ENCODE measurements at regions not wholly inside any gene's neighbourhood (a gene's known extent, or its start where the extent isn't known, plus 50 kb on each side); places are given as distances from the start of the nearest gene placed in this dataset.

- TF ChIP-seq BACH2 (CRISPR knock-in tag; IDR thresholded peaks at IDR 0.05; ENCODE audit: borderline replicate concordance) (no peak), TSHZ2 (CRISPR knock-in tag; IDR thresholded peaks at IDR 0.05) (no peak)
Measured at GRCh38 chr5:179408611-179409010, 63.4 kb upstream of the ADAMTS2 start (continued).

GRCh38 chr5:179407191-179408175 is 62.2 kb upstream of the ADAMTS2 start:
- no peak for TF ChIP-seq TCF4 (CRISPR knock-in tag; IDR thresholded peaks at IDR 0.05; ENCODE audit: borderline replicate concordance)
- no peak for TF ChIP-seq ZC3H10 (CRISPR knock-in tag; IDR thresholded peaks at IDR 0.05)
- no peak for TF ChIP-seq ZNF565 (CRISPR knock-in tag; conservative IDR thresholded peaks at IDR 0.05; ENCODE audit: low read depth)
- TF ChIP-seq CSDC2 (CRISPR knock-in tag; IDR thresholded peaks at IDR 0.05) = no peak
- no peak for TF ChIP-seq ZNF8 (CRISPR knock-in tag; IDR thresholded peaks at IDR 0.05)
- TF ChIP-seq PATZ1 (CRISPR knock-in tag; IDR thresholded peaks at IDR 0.05; ENCODE audit: borderline replicate concordance) = no peak
- TF ChIP-seq RARB (CRISPR knock-in tag; IDR thresholded peaks at IDR 0.05) = no peak
- TF ChIP-seq TSHZ2 (CRISPR knock-in tag; IDR thresholded peaks at IDR 0.05) = no peak
- no peak for TF ChIP-seq OSR1 (CRISPR knock-in tag; IDR thresholded peaks at IDR 0.05)
- no peak for TF ChIP-seq CSRNP3 (CRISPR knock-in tag; IDR thresholded peaks at IDR 0.05)
- TF ChIP-seq BACH2 (CRISPR knock-in tag; IDR thresholded peaks at IDR 0.05; ENCODE audit: borderline replicate concordance) = no peak
- TF ChIP-seq SNAI2 (CRISPR knock-in tag; IDR thresholded peaks at IDR 0.05) = no peak
- no peak for TF ChIP-seq ZFP30 (CRISPR knock-in tag; IDR thresholded peaks at IDR 0.05)
- no peak for TF ChIP-seq POU6F1 (CRISPR knock-in tag; IDR thresholded peaks at IDR 0.05; ENCODE audit: borderline replicate concordance, low read depth)
- TF ChIP-seq ESRRG (CRISPR knock-in tag; IDR thresholded peaks at IDR 0.05) = no peak
- TF ChIP-seq PPARA (CRISPR knock-in tag; IDR thresholded peaks at IDR 0.05; ENCODE audit: borderline replicate concordance) = no peak
- TF ChIP-seq CREB5 (CRISPR knock-in tag; IDR thresholded peaks at IDR 0.05; ENCODE audit: low read depth) = no peak
- ATAC-seq = no peak; the same call in 2 of the 3 replicates

Data from SK-N-SH treated with all-trans-retinoic acid at 6 μM for 48 hours (cell line).